VCaP (cell line): ENCODE measurements at regions not wholly inside any gene's neighbourhood (a gene's known extent, or its start where the extent isn't known, plus 50 kb on each side); places are given as distances from the start of the nearest gene placed in this dataset.

ENCODE experiments used
- H3K27ac ChIP-seq: fragments of 450-650 bp; 2 replicates; pipeline ENCODE4 v1.5.1; 2017
- CTCF ChIP-seq: fragments of 450-650 bp; conservative IDR thresholded peaks from 2 replicates; pipeline ENCODE4 v1.5.1; 2017; ENCODE audit warnings: mild to moderate bottlenecking, moderate library complexity

- H3K27ac ChIP-seq: no peak overlapping the region
- TF ChIP-seq CTCF: no peak
Observed at GRCh38 chrX:45727761-45728160, 527.1 kb upstream of the DIPK2B start.

- no peak for TF ChIP-seq CTCF
- H3K27ac ChIP-seq: no peak overlapping the region
Observed at GRCh38 chrX:45722471-45722870, 521.8 kb upstream of the DIPK2B start.

DNA sequence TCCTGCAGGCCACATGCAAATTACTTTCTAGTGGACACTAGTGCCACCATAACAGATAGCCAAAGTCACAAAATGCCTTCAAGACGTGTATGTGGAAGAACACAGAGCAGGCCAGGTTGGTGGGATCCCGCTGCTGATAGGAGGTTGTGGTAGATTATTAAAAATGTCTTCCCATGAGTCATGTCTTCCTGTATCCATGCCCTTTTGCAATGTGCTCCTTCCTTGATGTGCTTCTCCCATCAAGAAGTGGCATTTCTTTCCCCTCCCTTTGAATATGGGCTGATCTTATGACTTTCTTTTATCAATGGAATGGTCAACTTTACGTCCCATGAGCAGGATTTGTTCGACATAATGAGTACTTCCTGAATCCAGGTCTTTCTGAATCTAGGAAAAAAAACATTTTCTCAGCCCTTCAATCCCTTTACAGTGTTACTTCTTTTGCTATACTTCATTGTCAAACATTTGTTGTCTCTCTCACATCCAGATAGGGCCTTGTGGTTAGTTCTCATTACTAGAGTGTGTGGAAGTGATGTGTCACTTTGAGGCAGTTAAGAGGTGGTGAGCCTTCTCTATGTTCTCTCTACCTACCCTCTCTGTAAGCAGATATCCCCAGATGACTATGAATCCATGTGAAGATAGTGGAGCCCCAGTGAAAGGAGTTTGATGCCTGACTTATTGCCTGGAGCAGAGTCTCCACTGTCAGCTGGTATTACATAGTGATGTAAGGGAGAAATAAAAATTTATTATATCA, 519.2 kb upstream of the DIPK2B start:
- no peak for TF ChIP-seq CTCF
- no peak overlapping the region for H3K27ac ChIP-seq

- no peak overlapping the region for H3K27ac ChIP-seq
- TF ChIP-seq CTCF: no peak
Observed at GRCh38 chrX:45718676-45719075, 518.0 kb upstream of the DIPK2B start.

DNA sequence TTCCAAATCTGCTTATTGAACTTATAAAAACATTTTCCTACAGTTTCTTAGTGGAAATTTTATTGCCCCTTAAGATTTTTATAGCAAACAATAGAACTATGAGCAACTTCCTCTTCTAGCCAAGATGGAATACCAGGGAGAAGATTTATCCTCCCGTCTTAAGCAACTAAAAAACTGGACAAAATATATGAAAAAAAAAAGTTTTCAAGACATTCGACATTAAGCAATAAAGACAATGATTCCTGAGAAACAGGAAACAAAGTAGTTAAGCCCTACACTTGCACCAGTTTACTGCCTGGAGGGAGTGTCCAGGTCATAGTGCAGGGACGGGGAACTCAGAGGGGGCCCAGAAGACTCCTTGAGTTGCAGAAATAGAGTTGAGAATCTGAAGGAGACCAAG, 516.1 kb upstream of the DIPK2B start:
- TF ChIP-seq CTCF: no peak
- H3K27ac ChIP-seq: no peak overlapping the region

GRCh38 chrX:45715748-45716147, 515.1 kb upstream of the DIPK2B start:
- no peak overlapping the region for H3K27ac ChIP-seq
- TF ChIP-seq CTCF: no peak

DNA sequence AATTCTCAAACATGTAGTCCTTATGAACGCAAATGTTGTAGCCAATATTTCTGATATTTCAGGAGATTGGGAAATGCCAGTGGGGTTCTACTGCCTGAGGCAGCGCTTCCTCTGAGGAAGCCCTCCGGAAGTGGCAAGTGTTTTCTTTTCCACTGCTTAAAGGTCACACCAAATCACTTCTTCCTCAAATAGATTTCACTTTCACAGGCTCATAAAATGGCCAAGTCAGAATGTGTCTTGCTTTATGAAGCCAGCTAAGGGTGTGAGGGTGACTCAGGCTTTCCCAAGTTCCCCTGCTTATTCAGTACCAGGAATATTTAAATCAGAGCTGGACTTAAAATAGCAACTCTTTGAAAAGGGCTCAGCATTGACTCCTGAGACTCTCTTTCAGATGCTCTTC, 514.2 kb upstream of the DIPK2B start:
- no peak overlapping the region for H3K27ac ChIP-seq
- TF ChIP-seq CTCF: no peak
